Hepatocyte (in vitro differentiated cells): ENCODE measurements at regions not wholly inside any gene's neighbourhood (a gene's known extent, or its start where the extent isn't known, plus 50 kb on each side); places are given as distances from the start of the nearest gene placed in this dataset.
A peak's percentile ranks its signal among the peaks of the same experiment; 100 is the strongest.

Source experiments
- DNase-seq: peaks from one replicate; pipeline ENCODE4 v3.0.0-alpha.2; 2016; ENCODE audit warnings: low spot score
- H2AFZ ChIP-seq: fragments of 200-600 bp; sonication (generic); 2 replicates; pipeline ENCODE4 v1.6.0; 2016; ENCODE audit warnings: antibody characterized with exemption, mild to moderate bottlenecking
- H3K27ac ChIP-seq: fragments of 200-600 bp; sonication (generic); 2 replicates; pipeline ENCODE4 v1.5.1; 2016; ENCODE audit warnings: mild to moderate bottlenecking
- H3K27me3 ChIP-seq: fragments of 200-600 bp; sonication (generic); 2 replicates; pipeline ENCODE4 v1.6.1; 2016
- H3K36me3 ChIP-seq: fragments of 200-600 bp; sonication (generic); replicated peaks from 2 replicates; pipeline ENCODE4 v1.5.1; 2016; ENCODE audit warnings: low read depth; ENCODE audit not compliant: insufficient read depth
- H3K4me1 ChIP-seq: fragments of 200-600 bp; sonication (generic); 2 replicates; pipeline ENCODE4 v1.5.1; 2016; ENCODE audit warnings: mild to moderate bottlenecking, moderate library complexity; ENCODE audit not compliant: insufficient read depth
- H3K4me2 ChIP-seq: fragments of 200-600 bp; sonication (generic); 2 replicates; pipeline ENCODE4 v1.6.0; 2016
- H3K4me3 ChIP-seq: fragments of 200-600 bp; sonication (generic); 2 replicates; pipeline ENCODE4 v1.5.1; 2016; ENCODE audit warnings: mild to moderate bottlenecking
- H3K79me2 ChIP-seq: fragments of 200-600 bp; sonication (generic); 2 replicates; pipeline ENCODE4 v1.6.0; 2017; ENCODE audit warnings: mild to moderate bottlenecking
- H3K9me2 ChIP-seq: fragments of 200-600 bp; sonication (generic); replicated peaks from 2 replicates; pipeline ENCODE4 v1.6.0; 2017; ENCODE audit warnings: mild to moderate bottlenecking; ENCODE audit not compliant: insufficient read depth
- H3K9me3 ChIP-seq: fragments of 200-600 bp; sonication (generic); 2 replicates; pipeline ENCODE4 v1.5.1; 2016; ENCODE audit warnings: low read depth, mild to moderate bottlenecking
- H4K20me1 ChIP-seq: fragments of 200-600 bp; sonication (generic); 2 replicates; pipeline ENCODE4 v1.6.0; 2016; ENCODE audit warnings: mild to moderate bottlenecking; ENCODE audit not compliant: insufficient read depth, poor library complexity, severe bottlenecking
- EZH2 ChIP-seq: fragments of 200-600 bp; sonication (generic); IDR thresholded peaks from 2 replicates; pipeline ENCODE4 v1.6.1; 2016; ENCODE audit warnings: antibody characterized with exemption, mild to moderate bottlenecking, borderline replicate concordance
- EZH2phosphoT487 ChIP-seq: fragments of 200-600 bp; sonication (generic); IDR thresholded peaks from one replicate; pipeline ENCODE4 v1.6.1; 2018; ENCODE audit warnings: antibody characterized with exemption, mild to moderate bottlenecking, low read depth, moderate library complexity; ENCODE audit not compliant: unreplicated experiment, severe bottlenecking
- WGBS: methylation state at CpG from one replicate; pipeline ENCODE4 v1.1.6; 2016; ENCODE audit warnings: low lambda C conversion rate; ENCODE audit errors: missing lambda C conversion rate; 5-methylcytosine and 5-hydroxymethylcytosine counted together
- TF ChIP-seq, protein P1 (sequence below): fragments of 200-600 bp; sonication (generic); IDR thresholded peaks from 2 replicates; pipeline ENCODE4 v1.5.1; 2016; ENCODE audit warnings: antibody characterized with exemption, mild to moderate bottlenecking; ENCODE audit not compliant: poor library complexity

DNA sequence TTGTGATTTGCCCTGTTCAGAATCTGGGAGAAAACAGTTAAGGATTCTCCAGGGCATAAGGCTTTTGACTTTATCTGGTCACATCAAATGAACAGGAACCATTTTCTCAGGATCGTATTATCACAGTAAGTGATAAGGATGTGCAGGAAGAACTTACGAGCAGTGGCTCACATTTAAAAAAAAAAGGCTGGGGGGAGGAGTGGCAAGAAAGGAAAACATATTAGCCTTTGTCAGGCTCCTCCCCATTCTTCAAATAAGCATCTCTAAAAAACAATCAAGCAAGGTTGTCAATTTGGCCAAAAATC is 234.3 kb upstream of the TMEM161B start:
- Histone ChIP-seq H3K36me3 (no peaks in the 10 kb centered on the region), H3K27ac (no peak overlapping the region), H3K79me2 (no peaks in the 10 kb centered on the region), H3K9me2 (no peaks in the 10 kb centered on the region), H3K27me3 (peaks cover 3% of the 10 kb centered on the region), H3K4me2 (peak overlapping the region; percentile 56), H3K4me3 (no peak overlapping the region), H4K20me1 (no peaks in the 10 kb centered on the region), H3K4me1 (no peaks in the 10 kb centered on the region), H3K9me3 (no peaks in the 10 kb centered on the region), H2AFZ (peak overlapping the region; percentile 60)
- TF ChIP-seq EZH2 (no peak), EZH2phosphoT487 (no peak)
- TF ChIP-seq, protein P1, sequence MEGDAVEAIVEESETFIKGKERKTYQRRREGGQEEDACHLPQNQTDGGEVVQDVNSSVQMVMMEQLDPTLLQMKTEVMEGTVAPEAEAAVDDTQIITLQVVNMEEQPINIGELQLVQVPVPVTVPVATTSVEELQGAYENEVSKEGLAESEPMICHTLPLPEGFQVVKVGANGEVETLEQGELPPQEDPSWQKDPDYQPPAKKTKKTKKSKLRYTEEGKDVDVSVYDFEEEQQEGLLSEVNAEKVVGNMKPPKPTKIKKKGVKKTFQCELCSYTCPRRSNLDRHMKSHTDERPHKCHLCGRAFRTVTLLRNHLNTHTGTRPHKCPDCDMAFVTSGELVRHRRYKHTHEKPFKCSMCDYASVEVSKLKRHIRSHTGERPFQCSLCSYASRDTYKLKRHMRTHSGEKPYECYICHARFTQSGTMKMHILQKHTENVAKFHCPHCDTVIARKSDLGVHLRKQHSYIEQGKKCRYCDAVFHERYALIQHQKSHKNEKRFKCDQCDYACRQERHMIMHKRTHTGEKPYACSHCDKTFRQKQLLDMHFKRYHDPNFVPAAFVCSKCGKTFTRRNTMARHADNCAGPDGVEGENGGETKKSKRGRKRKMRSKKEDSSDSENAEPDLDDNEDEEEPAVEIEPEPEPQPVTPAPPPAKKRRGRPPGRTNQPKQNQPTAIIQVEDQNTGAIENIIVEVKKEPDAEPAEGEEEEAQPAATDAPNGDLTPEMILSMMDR = no peak
- no peak for DNase-seq
- WGBS = 30% methylated on average over 2 of the region's 2 CpGs

DNA sequence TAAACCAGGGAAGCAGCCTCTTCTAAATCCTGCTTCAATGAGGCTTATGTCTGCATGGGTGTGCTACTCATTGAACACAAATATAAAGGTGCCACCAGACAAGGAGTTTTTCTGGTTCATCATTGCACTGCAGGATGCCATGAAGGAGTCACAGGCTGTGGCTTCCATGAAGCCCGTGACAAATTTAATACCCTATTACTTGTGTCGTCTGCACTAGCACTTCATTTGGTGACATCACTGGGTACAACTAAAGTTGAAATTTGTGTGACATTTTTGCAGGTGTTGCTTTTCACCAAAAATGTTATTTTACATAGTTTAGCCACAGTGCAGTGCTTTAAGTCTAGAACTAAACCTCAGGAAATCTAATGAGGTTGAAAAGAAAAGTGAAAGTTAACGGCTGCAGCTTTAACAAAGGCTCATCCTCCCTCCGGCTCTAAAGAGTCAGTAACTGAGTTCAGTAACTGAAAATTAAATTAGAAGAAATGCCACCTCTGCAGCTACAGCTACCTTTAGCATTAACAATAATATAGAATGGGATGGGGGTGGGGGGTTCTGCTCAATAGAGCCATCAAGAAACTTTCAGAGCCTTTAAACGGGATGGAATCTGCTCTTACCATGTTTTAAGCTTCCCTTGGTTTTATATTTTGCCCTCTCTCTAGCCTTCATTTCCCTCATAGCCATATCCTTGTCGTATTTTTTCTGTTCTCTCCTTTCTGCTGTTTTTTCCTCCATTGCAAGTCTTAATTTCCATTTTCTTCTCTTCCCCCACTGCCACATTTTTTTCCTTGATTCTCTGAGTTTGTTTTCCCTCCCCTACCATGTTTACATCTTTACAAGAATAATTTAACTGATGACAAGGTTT is 233.8 kb upstream of the TMEM161B start:
- WGBS = 69% methylated on average over 6 of the region's 6 CpGs
- H3K79me2 ChIP-seq = no peaks in the 10 kb centered on the region
- no peaks in the 10 kb centered on the region for H4K20me1 ChIP-seq
- H3K27me3 ChIP-seq = peaks cover 3% of the 10 kb centered on the region
- peak overlapping the region; percentile 56 for H3K4me2 ChIP-seq
- H2AFZ ChIP-seq = peak overlapping the region; percentile 60
- TF ChIP-seq, protein P1 = no peak
- no peak for TF ChIP-seq EZH2phosphoT487
- no peak for TF ChIP-seq EZH2
- DNase-seq = no peak
- H3K4me3 ChIP-seq = no peak overlapping the region
- H3K9me3 ChIP-seq = no peaks in the 10 kb centered on the region
- H3K9me2 ChIP-seq = no peaks in the 10 kb centered on the region
- H3K36me3 ChIP-seq = no peaks in the 10 kb centered on the region
- H3K27ac ChIP-seq = no peak overlapping the region
- no peaks in the 10 kb centered on the region for H3K4me1 ChIP-seq

DNA sequence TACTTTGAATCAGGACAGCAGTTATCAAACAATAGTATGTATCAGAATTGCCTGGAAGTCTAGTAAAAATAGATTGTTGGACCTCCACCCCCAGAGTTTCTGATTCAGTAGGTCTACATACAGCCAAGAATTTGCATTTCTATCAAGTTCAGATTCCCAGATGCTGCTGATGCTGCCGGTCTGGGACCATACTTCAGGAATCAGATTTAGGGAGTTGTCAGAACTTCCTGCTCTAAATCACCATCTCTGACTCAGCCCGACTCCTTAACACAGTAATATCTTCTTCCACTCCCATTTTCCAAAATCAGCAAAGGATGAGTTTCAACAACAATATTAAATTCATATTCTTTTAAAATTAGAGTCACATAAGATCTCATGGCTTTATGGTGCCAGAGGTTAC is 227.2 kb upstream of the TMEM161B start:
- Histone ChIP-seq H3K27ac (no peak overlapping the region), H3K27me3 (no peaks in the 10 kb centered on the region), H3K9me3 (no peaks in the 10 kb centered on the region), H3K36me3 (no peaks in the 10 kb centered on the region), H3K4me3 (no peak overlapping the region), H2AFZ (no peak overlapping the region), H4K20me1 (no peaks in the 10 kb centered on the region), H3K4me2 (no peak overlapping the region), H3K79me2 (no peaks in the 10 kb centered on the region), H3K4me1 (no peaks in the 10 kb centered on the region), H3K9me2 (no peaks in the 10 kb centered on the region)
- 74% methylated on average over 2 of the region's 2 CpGs for WGBS
- DNase-seq = no peak
- TF ChIP-seq, protein P1 = no peak
- no peak for TF ChIP-seq EZH2
- TF ChIP-seq EZH2phosphoT487 = no peak
